HCT116 (cell line): ENCODE measurements at regions not wholly inside any gene's neighbourhood (a gene's known extent, or its start where the extent isn't known, plus 50 kb on each side); places are given as distances from the start of the nearest gene placed in this dataset.

Experiments
- ATAC-seq: fragments of 200-7000 bp; cut with Tn5 transposase; 2 replicates; pipeline ENCODE4 v1.9.1; 2020; ENCODE audit warnings: mild to moderate bottlenecking, moderate library complexity
- BruUV-seq: library from RNA; stranded (reverse); fragments of 400-500 nt; replicated peaks from 2 replicates; lab custom pipeline; 2021; lab: Mats Ljungman, UMichigan
- CTCF ChIA-PET: fragments of 300-600 bp; sonication (Branson Sonifier 250); formaldehyde crosslinking; loops from one replicate; lab custom pipeline; 2021; ENCODE audit warnings: antibody characterized with exemption; lab: Charles Lee
- POLR2A ChIA-PET: fragments of 300-600, 350-600 bp; sonication (Branson Sonifier 250); formaldehyde crosslinking; loops from one replicate; lab custom pipeline; 2021; ENCODE audit warnings: antibody characterized with exemption; lab: Charles Lee
- RAD21 ChIA-PET, 2 experiments: fragments of 300-600 bp; sonication (Branson Sonifier 250); formaldehyde crosslinking; loops; one replicate each; lab custom pipeline; 2023; ENCODE audit warnings: low total read pairs in 2 of 2; ENCODE audit not compliant: uncharacterized antibody in 2 of 2, unreplicated experiment in 2 of 2, low non-redundant PET in 1 of 2; lab: Charles Lee
- DNase-seq: peaks from one replicate; pipeline ENCODE4 v3.0.0-alpha.2; 2010; ENCODE audit warnings: low read depth, low spot score
- H2AFZ ChIP-seq: fragments of 200-600 bp; shearing (Covaris generic), sonication (generic); 2 replicates; pipeline ENCODE4 v1.6.1; 2017; ENCODE audit warnings: low read depth, mixed run types, mixed read lengths, antibody characterized with exemption, low read length; ENCODE audit not compliant: poor library complexity, severe bottlenecking
- H3K27ac ChIP-seq: 2 replicates; pipeline ENCODE4 v1.5.1; 2012; ENCODE audit warnings: low read depth, low read length
- H3K27me3 ChIP-seq: fragments of 200-600 bp; sonication (generic); 2 replicates; pipeline ENCODE4 v1.6.1; 2016; ENCODE audit warnings: mixed run types, low read length, mixed read lengths; ENCODE audit not compliant: insufficient read depth
- H3K36me3 ChIP-seq, 2 experiments: fragments of 200-500 bp in 1 of 2; fragments of 200-600 bp in 1 of 2; sonication (Bioruptor generic) in 1 of 2; sonication (generic) in 1 of 2; 2 replicates each; pipeline versions ENCODE4 v1.5.1 to v1.6.1; 2014 to 2016; ENCODE audit warnings: low read length in 2 of 2, inconsistent platforms in 1 of 2, mixed read lengths in 1 of 2, mixed run types in 1 of 2; ENCODE audit not compliant: insufficient read depth in 2 of 2, control insufficient read depth in 1 of 2
- H3K4me1 ChIP-seq, 2 experiments: fragments of 200-600 bp in 1 of 2; sonication (generic) in 1 of 2; 2 replicates each; pipeline versions ENCODE4 v1.5.1 to v1.6.1; 2012 to 2017; ENCODE audit warnings: low read length in 2 of 2, inconsistent platforms in 1 of 2, mild to moderate bottlenecking in 1 of 2, mixed read lengths in 1 of 2, mixed run types in 1 of 2, moderate library complexity in 1 of 2; ENCODE audit not compliant: insufficient read depth in 2 of 2, control insufficient read depth in 1 of 2
- H3K4me2 ChIP-seq: fragments of 200-600 bp; sonication (generic); 2 replicates; pipeline ENCODE4 v1.6.1; 2017; ENCODE audit warnings: mixed run types, low read length, mixed read lengths
- H3K4me3 ChIP-seq, 2 experiments: fragments of 200-600 bp in 1 of 2; sonication (generic) in 1 of 2; replicated peaks in 1 of 2; 2 replicates each; pipeline ENCODE4 v1.5.1; 2011 to 2016; ENCODE audit warnings: low read length in 2 of 2, control low read depth in 1 of 2, low read depth in 1 of 2, mild to moderate bottlenecking in 1 of 2, mixed read lengths in 1 of 2, mixed run types in 1 of 2
- H3K79me2 ChIP-seq: fragments of 200-600 bp; sonication (generic); 2 replicates; pipeline ENCODE4 v1.6.1; 2017; ENCODE audit warnings: mild to moderate bottlenecking, mixed run types, low read length, moderate library complexity, mixed read lengths; ENCODE audit not compliant: insufficient read depth
- H3K9ac ChIP-seq: fragments of 200-600 bp; sonication (generic); 2 replicates; pipeline ENCODE4 v1.6.1; 2016; ENCODE audit warnings: low read length, mixed read lengths
- H3K9me2 ChIP-seq: fragments of 200-600 bp; sonication (generic), shearing (Covaris generic); 2 replicates; pipeline ENCODE4 v1.6.1; 2017; ENCODE audit warnings: mixed run types, mild to moderate bottlenecking, moderate library complexity; ENCODE audit not compliant: insufficient read depth
- H3K9me3 ChIP-seq, 2 experiments: fragments of 200-500 bp in 1 of 2; fragments of 200-600 bp in 1 of 2; sonication (Bioruptor generic) in 1 of 2; sonication (generic) in 1 of 2; 2 replicates each; pipeline ENCODE4 v1.6.1; 2014 to 2017; ENCODE audit warnings: low read length in 2 of 2, mixed read lengths in 2 of 2, inconsistent platforms in 1 of 2, low read depth in 1 of 2, mild to moderate bottlenecking in 1 of 2, mixed run types in 1 of 2, moderate library complexity in 1 of 2; ENCODE audit not compliant: control insufficient read depth in 1 of 2, insufficient read depth in 1 of 2
- H4K20me1 ChIP-seq: fragments of 200-600 bp; sonication (generic), shearing (Covaris generic); 2 replicates; pipeline ENCODE4 v1.6.1; 2017; ENCODE audit warnings: mixed run types, mild to moderate bottlenecking, moderate library complexity; ENCODE audit not compliant: insufficient read depth
- CBX3 ChIP-seq: IDR thresholded peaks from 2 replicates; pipeline ENCODE4 v1.6.1; 2012; ENCODE audit warnings: low read depth
- EGR1 ChIP-seq: IDR thresholded peaks from 2 replicates; pipeline ENCODE4 v1.6.1; 2012; ENCODE audit warnings: low read depth
- ELF1 ChIP-seq: IDR thresholded peaks from 2 replicates; pipeline ENCODE4 v1.6.1; 2012; ENCODE audit warnings: low read depth, borderline replicate concordance
- MAX ChIP-seq: IDR thresholded peaks from 2 replicates; pipeline ENCODE4 v1.6.1; 2012
- POLR2A ChIP-seq: IDR thresholded peaks from 2 replicates; pipeline ENCODE4 v1.7.0; 2011; ENCODE audit warnings: borderline replicate concordance; ENCODE audit not compliant: insufficient read depth, insufficient read length; ENCODE audit errors: extremely low read depth
- SIN3A ChIP-seq: IDR thresholded peaks from 2 replicates; pipeline ENCODE4 v1.6.1; 2012; ENCODE audit warnings: low read depth
- YY1 ChIP-seq: IDR thresholded peaks from 2 replicates; pipeline ENCODE4 v1.6.1; 2011; ENCODE audit warnings: low read length, low read depth, moderate library complexity, mild to moderate bottlenecking; ENCODE audit not compliant: insufficient replicate concordance; ENCODE audit errors: extremely low read depth
- ZNF274 ChIP-seq: fragments of 200-500 bp; sonication (Bioruptor generic); IDR thresholded peaks from 2 replicates; pipeline ENCODE4 v1.6.1; 2014; ENCODE audit warnings: mild to moderate bottlenecking, low read depth, low read length, inconsistent platforms
- intact Hi-C: fragments of 100-400 bp; cut with micrococcal nuclease; formaldehyde crosslinking; loops from 2 replicates; pipeline ENCODE4 v1.10.0; 2022
- TF ChIP-seq, protein P1 (sequence below), 3 experiments: fragments of 200-600 bp in 1 of 3; sonication (generic) in 1 of 3; IDR thresholded peaks in 2 of 3; conservative IDR thresholded peaks in 1 of 3; 2 replicates each; pipeline ENCODE4 v1.5.1; 2012 to 2017; ENCODE audit warnings: low read depth in 2 of 3, low read length in 2 of 3, antibody characterized with exemption in 1 of 3, borderline replicate concordance in 1 of 3, control low read depth in 1 of 3, mild to moderate bottlenecking in 1 of 3, mixed read lengths in 1 of 3, mixed run types in 1 of 3, moderate library complexity in 1 of 3; ENCODE audit not compliant: insufficient read depth in 1 of 3
- TF ChIP-seq, protein P2 (sequence below): IDR thresholded peaks from 2 replicates; pipeline ENCODE4 v1.6.1; 2011; ENCODE audit warnings: mild to moderate bottlenecking, low read length, moderate library complexity; ENCODE audit not compliant: insufficient replicate concordance; ENCODE audit errors: extremely low read depth

- TF ChIP-seq MAX (no peak), EGR1 (no peak)
These were observed 420.1 kb downstream of the PREX1 start (continued) for GRCh38 chr20:48407710-48408109.

GRCh38 chr20:48406912-48407340, 420.9 kb downstream of the PREX1 start:
- ATAC-seq (no peak), DNase-seq (no peak)
- Histone ChIP-seq H2AFZ (no peak overlapping the region), H3K4me3 (no peak overlapping the region), H3K9ac (no peak overlapping the region), H3K4me2 (no peak overlapping the region), H3K36me3 (no peaks in the 10 kb centered on the region), H3K27ac (no peak overlapping the region), H3K4me1 (no peaks in the 10 kb centered on the region), H3K9me2 (no peaks in the 10 kb centered on the region), H3K9me3 (no peaks in the 10 kb centered on the region), H3K79me2 (no peaks in the 10 kb centered on the region), H4K20me1 (no peaks in the 10 kb centered on the region), H3K27me3 (peaks cover 5% of the 10 kb centered on the region; the same call in 1 of the 2 replicates)
- RAD21 ChIA-PET = no interaction called here
- TF ChIP-seq YY1 (no peak), CBX3 (no peak), ZNF274 (no peak), ELF1 (no peak), POLR2A (no peak), SIN3A (no peak)
- TF ChIP-seq, protein P1, sequence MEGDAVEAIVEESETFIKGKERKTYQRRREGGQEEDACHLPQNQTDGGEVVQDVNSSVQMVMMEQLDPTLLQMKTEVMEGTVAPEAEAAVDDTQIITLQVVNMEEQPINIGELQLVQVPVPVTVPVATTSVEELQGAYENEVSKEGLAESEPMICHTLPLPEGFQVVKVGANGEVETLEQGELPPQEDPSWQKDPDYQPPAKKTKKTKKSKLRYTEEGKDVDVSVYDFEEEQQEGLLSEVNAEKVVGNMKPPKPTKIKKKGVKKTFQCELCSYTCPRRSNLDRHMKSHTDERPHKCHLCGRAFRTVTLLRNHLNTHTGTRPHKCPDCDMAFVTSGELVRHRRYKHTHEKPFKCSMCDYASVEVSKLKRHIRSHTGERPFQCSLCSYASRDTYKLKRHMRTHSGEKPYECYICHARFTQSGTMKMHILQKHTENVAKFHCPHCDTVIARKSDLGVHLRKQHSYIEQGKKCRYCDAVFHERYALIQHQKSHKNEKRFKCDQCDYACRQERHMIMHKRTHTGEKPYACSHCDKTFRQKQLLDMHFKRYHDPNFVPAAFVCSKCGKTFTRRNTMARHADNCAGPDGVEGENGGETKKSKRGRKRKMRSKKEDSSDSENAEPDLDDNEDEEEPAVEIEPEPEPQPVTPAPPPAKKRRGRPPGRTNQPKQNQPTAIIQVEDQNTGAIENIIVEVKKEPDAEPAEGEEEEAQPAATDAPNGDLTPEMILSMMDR (IDR thresholded peaks at IDR 0.05 in 2 of 3, conservative IDR thresholded peaks at IDR 0.05 in 1 of 3; ENCODE audit: borderline replicate concordance in 1 of 3, insufficient read depth in 1 of 3, low read depth in 2 of 3, low read length in 2 of 3) = no peak
- TF ChIP-seq, protein P2, sequence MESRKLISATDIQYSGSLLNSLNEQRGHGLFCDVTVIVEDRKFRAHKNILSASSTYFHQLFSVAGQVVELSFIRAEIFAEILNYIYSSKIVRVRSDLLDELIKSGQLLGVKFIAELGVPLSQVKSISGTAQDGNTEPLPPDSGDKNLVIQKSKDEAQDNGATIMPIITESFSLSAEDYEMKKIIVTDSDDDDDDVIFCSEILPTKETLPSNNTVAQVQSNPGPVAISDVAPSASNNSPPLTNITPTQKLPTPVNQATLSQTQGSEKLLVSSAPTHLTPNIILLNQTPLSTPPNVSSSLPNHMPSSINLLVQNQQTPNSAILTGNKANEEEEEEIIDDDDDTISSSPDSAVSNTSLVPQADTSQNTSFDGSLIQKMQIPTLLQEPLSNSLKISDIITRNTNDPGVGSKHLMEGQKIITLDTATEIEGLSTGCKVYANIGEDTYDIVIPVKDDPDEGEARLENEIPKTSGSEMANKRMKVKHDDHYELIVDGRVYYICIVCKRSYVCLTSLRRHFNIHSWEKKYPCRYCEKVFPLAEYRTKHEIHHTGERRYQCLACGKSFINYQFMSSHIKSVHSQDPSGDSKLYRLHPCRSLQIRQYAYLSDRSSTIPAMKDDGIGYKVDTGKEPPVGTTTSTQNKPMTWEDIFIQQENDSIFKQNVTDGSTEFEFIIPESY = no peak
- BruUV-seq = no TSS peak
- intact Hi-C loops = no loop called here
- POLR2A ChIA-PET = no interaction called here
- CTCF ChIA-PET = no interaction called here
